HTR-8/SVneo (cell line): ENCODE measurements at regions not wholly inside any gene's neighbourhood (a gene's known extent, or its start where the extent isn't known, plus 50 kb on each side); places are given as distances from the start of the nearest gene placed in this dataset.

Experiments
- DNase-seq: peaks from one replicate; pipeline ENCODE4 v3.0.0; 2011; ENCODE audit warnings: low spot score, mixed read lengths; ENCODE audit not compliant: insufficient read length
- FAIRE-seq: peaks from 2 replicates; lab custom pipeline; 2011; peaks lifted over from hg19 to GRCh38; lab: Jason Lieb, UNC

- FAIRE-seq, result no peak
- DNase-seq, result peak; percentile 89
These were observed 51.2 kb upstream of the CDH5 start for GRCh38 chr16:66315210-66315825.

GRCh38 chr16:66311306-66311705 is 55.2 kb upstream of the CDH5 start:
- no peak for FAIRE-seq

GRCh38 chr16:66309215-66309807 is 57.2 kb upstream of the CDH5 start:
- no peak for DNase-seq
- no peak for FAIRE-seq

More at GRCh38 chr16:66311306-66311705, 55.2 kb upstream of the CDH5 start:
- no peak for DNase-seq

- DNase-seq, result no peak
- no peak for FAIRE-seq
These were observed 58.4 kb upstream of the CDH5 start for GRCh38 chr16:66308096-66308495.

- no peak for FAIRE-seq
- no peak for DNase-seq
These were observed 59.9 kb upstream of the CDH5 start for GRCh38 chr16:66306366-66307150.

GRCh38 chr16:66304961-66305360 is 61.5 kb upstream of the CDH5 start:
- FAIRE-seq, result no peak
- DNase-seq, result no peak

- no peak for DNase-seq
- no peak for FAIRE-seq
These were observed 62.3 kb upstream of the CDH5 start for GRCh38 chr16:66304151-66304550.

GRCh38 chr16:66300501-66300900 is 66.0 kb upstream of the CDH5 start:
- no peak for FAIRE-seq
- DNase-seq, result no peak

- FAIRE-seq (no peak), DNase-seq (no peak)
These were observed 66.5 kb upstream of the CDH5 start for GRCh38 chr16:66300037-66300436.

GRCh38 chr16:66299349-66299748 is 67.1 kb upstream of the CDH5 start:
- FAIRE-seq (peak; percentile 84), DNase-seq (no peak)

- DNase-seq (no peak), FAIRE-seq (no peak)
These were observed 67.8 kb upstream of the CDH5 start for GRCh38 chr16:66298571-66299120.

GRCh38 chr16:66298006-66298405 is 68.5 kb upstream of the CDH5 start:
- FAIRE-seq (no peak), DNase-seq (no peak)

- FAIRE-seq, result no peak
- DNase-seq, result no peak
These were observed 69.9 kb upstream of the CDH5 start for GRCh38 chr16:66296591-66296990.

- no peak for FAIRE-seq
These were observed 70.5 kb upstream of the CDH5 start for GRCh38 chr16:66295761-66296546.

GRCh38 chr16:66295213-66295612 is 71.3 kb upstream of the CDH5 start:
- FAIRE-seq, result no peak
- DNase-seq, result no peak

More at GRCh38 chr16:66295761-66296546, 70.5 kb upstream of the CDH5 start:
- no peak for DNase-seq

GRCh38 chr16:66294507-66294906 is 72.0 kb upstream of the CDH5 start:
- FAIRE-seq (no peak), DNase-seq (no peak)

GRCh38 chr16:66293932-66294331 is 72.6 kb upstream of the CDH5 start:
- DNase-seq (no peak), FAIRE-seq (no peak)

- DNase-seq (no peak), FAIRE-seq (no peak)
These were observed 73.2 kb upstream of the CDH5 start for GRCh38 chr16:66293207-66293735.

GRCh38 chr16:66292241-66292935 is 74.1 kb upstream of the CDH5 start:
- FAIRE-seq (no peak), DNase-seq (no peak)
